Hepatocyte (in vitro differentiated cells): ENCODE measurements at regions not wholly inside any gene's neighbourhood (a gene's known extent, or its start where the extent isn't known, plus 50 kb on each side); places are given as distances from the start of the nearest gene placed in this dataset.

Experiments used
- EZH2 ChIP-seq: fragments of 200-600 bp; sonication (generic); IDR thresholded peaks from 2 replicates; pipeline ENCODE4 v1.6.1; 2016; ENCODE audit warnings: antibody characterized with exemption, mild to moderate bottlenecking, borderline replicate concordance
- EZH2phosphoT487 ChIP-seq: fragments of 200-600 bp; sonication (generic); IDR thresholded peaks from one replicate; pipeline ENCODE4 v1.6.1; 2018; ENCODE audit warnings: antibody characterized with exemption, mild to moderate bottlenecking, low read depth, moderate library complexity; ENCODE audit not compliant: unreplicated experiment, severe bottlenecking
- TF ChIP-seq, protein P1 (sequence below): fragments of 200-600 bp; sonication (generic); IDR thresholded peaks from 2 replicates; pipeline ENCODE4 v1.5.1; 2016; ENCODE audit warnings: antibody characterized with exemption, mild to moderate bottlenecking; ENCODE audit not compliant: poor library complexity

DNA sequence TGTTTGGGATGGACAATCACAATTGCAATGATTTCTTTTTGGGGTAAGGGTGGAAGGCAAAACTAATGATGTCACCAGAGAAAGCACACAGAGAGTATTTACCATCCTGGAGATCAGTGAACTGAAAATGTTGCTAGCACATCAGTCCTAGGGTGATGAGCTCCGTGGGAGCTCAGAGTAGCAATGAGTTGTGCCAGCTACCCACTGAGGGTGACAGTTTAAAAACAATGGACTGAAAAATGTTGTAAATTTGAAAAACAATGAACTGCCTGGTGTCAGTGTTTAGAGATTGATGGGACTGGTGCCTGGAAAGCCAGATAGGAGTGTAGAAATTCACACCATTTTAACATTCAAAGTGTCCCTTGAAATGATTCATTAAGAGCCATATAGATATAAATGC lies 198.5 kb downstream of the ATP23 start:
- TF ChIP-seq, protein P1, sequence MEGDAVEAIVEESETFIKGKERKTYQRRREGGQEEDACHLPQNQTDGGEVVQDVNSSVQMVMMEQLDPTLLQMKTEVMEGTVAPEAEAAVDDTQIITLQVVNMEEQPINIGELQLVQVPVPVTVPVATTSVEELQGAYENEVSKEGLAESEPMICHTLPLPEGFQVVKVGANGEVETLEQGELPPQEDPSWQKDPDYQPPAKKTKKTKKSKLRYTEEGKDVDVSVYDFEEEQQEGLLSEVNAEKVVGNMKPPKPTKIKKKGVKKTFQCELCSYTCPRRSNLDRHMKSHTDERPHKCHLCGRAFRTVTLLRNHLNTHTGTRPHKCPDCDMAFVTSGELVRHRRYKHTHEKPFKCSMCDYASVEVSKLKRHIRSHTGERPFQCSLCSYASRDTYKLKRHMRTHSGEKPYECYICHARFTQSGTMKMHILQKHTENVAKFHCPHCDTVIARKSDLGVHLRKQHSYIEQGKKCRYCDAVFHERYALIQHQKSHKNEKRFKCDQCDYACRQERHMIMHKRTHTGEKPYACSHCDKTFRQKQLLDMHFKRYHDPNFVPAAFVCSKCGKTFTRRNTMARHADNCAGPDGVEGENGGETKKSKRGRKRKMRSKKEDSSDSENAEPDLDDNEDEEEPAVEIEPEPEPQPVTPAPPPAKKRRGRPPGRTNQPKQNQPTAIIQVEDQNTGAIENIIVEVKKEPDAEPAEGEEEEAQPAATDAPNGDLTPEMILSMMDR: no peak
- no peak for TF ChIP-seq EZH2phosphoT487
- no peak for TF ChIP-seq EZH2
